RWPE1 (cell line): ENCODE measurements at regions not wholly inside any gene's neighbourhood (a gene's known extent, or its start where the extent isn't known, plus 50 kb on each side); places are given as distances from the start of the nearest gene placed in this dataset.

Source experiments
- CTCF ChIA-PET: fragments of 350-600 bp; sonication (Branson Sonifier 250); formaldehyde crosslinking; extraction: SDS; loops from one replicate; lab custom pipeline; 2021; lab: Yijun Ruan, JAX
- POLR2A ChIA-PET: fragments of 400-600 bp; formaldehyde crosslinking; extraction: SDS; loops from one replicate; lab custom pipeline; 2020; ENCODE audit warnings: antibody characterized with exemption; ENCODE audit not compliant: low non-redundant PET; lab: Yijun Ruan, JAX
- DNase-seq: peaks from one replicate; pipeline ENCODE4 v3.0.0; 2012; ENCODE audit warnings: low spot score
- H3K27ac ChIP-seq: fragments of 450-650 bp; 2 replicates; pipeline ENCODE4 v1.5.1; 2017
- TF ChIP-seq, protein P1 (sequence below): fragments of 450-650 bp; conservative IDR thresholded peaks from 2 replicates; pipeline ENCODE4 v1.5.1; 2017; ENCODE audit warnings: low read depth, mild to moderate bottlenecking

DNA sequence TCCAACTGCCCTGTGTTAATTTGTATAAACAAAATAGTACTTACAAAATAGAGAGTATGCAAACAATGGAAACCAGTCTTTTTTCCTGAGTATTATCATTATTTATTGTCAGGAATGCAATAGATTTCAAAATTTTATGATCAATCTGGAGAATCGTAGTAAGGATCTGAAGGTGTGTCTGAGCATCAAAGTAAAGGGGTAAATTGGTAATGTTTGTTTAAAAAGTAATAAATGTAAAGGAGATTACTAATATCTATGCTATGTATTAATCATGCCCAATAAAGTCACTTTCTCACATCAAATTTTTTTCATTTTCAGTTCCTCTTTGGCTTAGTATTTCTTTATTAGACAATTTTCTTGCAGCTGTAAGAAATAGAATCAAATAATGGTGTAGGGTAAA is 1507.1 kb upstream of the PCDH7 start:
- H3K27ac ChIP-seq: no peak overlapping the region
- POLR2A ChIA-PET: no interaction called here
- TF ChIP-seq, protein P1, sequence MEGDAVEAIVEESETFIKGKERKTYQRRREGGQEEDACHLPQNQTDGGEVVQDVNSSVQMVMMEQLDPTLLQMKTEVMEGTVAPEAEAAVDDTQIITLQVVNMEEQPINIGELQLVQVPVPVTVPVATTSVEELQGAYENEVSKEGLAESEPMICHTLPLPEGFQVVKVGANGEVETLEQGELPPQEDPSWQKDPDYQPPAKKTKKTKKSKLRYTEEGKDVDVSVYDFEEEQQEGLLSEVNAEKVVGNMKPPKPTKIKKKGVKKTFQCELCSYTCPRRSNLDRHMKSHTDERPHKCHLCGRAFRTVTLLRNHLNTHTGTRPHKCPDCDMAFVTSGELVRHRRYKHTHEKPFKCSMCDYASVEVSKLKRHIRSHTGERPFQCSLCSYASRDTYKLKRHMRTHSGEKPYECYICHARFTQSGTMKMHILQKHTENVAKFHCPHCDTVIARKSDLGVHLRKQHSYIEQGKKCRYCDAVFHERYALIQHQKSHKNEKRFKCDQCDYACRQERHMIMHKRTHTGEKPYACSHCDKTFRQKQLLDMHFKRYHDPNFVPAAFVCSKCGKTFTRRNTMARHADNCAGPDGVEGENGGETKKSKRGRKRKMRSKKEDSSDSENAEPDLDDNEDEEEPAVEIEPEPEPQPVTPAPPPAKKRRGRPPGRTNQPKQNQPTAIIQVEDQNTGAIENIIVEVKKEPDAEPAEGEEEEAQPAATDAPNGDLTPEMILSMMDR: no peak
- no peak for DNase-seq
- CTCF ChIA-PET: no interaction called here

DNA sequence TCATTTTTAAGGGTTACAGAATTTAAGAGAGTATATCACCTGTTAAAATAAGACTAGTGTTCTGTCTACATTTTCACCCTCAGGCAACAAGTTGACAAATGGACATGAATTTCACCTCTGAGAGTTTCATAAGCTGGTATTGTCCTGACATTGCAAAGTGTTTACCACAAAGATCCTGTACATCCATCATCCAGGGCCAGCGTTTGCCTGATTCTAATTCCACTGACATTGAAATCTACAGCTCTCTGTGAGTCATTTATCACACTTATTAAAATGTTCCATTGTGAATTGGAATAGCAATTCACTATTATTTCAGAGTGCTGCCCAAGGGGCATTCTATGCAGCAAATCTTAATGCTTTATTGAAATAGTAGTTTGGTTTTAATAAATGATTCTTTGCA is 1499.4 kb upstream of the PCDH7 start:
- H3K27ac ChIP-seq: no peak overlapping the region
- DNase-seq: no peak
- ChIA-PET POLR2A (no interaction called here), CTCF (no interaction called here)
- TF ChIP-seq, protein P1: no peak

DNA sequence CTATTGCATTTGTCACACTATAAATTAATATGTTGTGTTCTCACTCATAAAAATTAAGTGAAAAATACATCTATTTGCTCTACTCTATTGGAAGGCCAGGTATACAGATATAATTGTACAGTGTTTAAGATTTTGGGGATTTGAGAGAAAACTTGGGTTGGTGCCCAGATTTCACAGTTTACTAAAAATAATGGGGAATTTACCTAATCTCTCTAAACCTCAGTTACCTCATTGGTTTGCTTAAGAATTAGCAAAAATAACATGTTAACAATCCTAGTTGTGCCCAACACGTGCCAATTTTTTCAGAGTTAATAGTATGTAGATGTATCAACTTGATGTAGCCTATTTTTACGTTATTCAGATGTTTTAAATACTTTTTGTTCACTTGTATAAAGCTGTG is 1495.3 kb upstream of the PCDH7 start:
- ChIA-PET POLR2A (no interaction called here), CTCF (interaction anchor here (0.7 kb wide), 1 partner anchor 783 kb away, joined by 4 read pairs; no protein-coding TSS in a partner anchor)
- H3K27ac ChIP-seq: no peak overlapping the region
- no peak for DNase-seq
- TF ChIP-seq, protein P1: no peak

DNA sequence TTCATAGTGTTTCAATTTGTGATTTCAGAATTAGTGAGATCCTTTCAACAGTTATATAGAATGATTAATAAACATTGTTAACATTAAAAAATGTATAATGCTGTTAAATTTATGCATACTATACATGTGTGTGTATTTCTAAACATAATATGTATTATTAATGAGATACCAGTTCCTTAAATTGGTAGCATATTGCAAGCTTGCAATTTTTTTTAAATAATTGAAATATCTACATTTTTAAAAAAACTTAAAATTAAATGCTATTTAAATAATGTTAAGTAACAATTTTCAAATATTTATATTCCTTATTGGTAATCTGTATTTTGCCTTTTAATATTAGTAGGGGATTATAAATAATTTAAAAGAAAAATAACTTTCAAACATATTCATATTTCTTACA is 1479.5 kb upstream of the PCDH7 start:
- H3K27ac ChIP-seq: no peak overlapping the region
- ChIA-PET CTCF (no interaction called here), POLR2A (no interaction called here)
- TF ChIP-seq, protein P1: no peak
- no peak for DNase-seq

DNA sequence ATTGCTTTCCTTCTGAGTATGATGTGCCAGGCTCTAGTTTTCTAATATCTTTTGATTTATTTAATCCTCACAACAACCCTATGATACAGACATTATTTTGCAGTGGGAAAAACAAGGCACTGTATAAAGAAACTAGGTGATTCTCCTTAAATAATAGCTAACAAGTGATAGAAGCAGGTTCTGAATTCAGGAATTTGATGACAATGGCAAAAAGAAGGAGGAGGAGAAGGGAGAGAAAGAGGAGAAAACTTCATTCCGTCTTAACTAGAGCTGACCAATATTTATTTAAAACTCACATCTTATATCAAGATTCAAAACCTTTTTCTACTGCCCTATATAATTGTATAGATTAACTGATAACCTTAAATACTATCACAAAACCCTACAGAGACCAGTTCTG is 1477.1 kb upstream of the PCDH7 start:
- H3K27ac ChIP-seq: no peak overlapping the region
- ChIA-PET CTCF (no interaction called here), POLR2A (no interaction called here)
- no peak for DNase-seq
- TF ChIP-seq, protein P1: no peak

DNA sequence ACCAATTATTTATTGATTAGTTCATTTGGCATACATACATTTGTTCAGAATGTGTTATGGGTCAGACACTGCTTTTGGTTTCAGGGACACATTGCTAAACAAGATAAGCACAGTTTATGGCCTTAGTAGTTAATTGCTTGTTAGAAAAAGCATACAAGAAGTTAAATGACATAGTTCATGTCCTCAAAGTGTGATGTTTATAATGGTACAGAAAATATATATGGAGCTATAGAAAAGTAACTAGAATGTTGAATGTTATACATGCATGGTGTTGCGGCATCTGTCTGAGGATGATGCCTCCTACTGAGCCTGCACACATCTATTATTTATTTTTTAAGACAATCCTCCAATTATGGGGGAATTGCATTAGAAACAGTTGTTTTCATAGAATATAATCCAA is 1476.3 kb upstream of the PCDH7 start:
- ChIA-PET CTCF (no interaction called here), POLR2A (no interaction called here)
- DNase-seq: no peak

More for the DNA sequence above, 1476.3 kb upstream of the PCDH7 start:
- TF ChIP-seq, protein P1: no peak
- no peak overlapping the region for H3K27ac ChIP-seq
